Caco-2 (cell line): ENCODE measurements at regions not wholly inside any gene's neighbourhood (a gene's known extent, or its start where the extent isn't known, plus 50 kb on each side); places are given as distances from the start of the nearest gene placed in this dataset.

ENCODE experiments used
- BruUV-seq: library from RNA; stranded (reverse); fragments of 400-500 nt; replicated peaks from 2 replicates; lab custom pipeline; 2021; lab: Mats Ljungman, UMichigan
- CTCF ChIA-PET: fragments of 300-600 bp; sonication (Branson Sonifier 250); formaldehyde crosslinking; loops from one replicate; lab custom pipeline; 2022; ENCODE audit warnings: antibody characterized with exemption; lab: Charles Lee
- POLR2A ChIA-PET: fragments of 300-600 bp; sonication (Branson Sonifier 250); formaldehyde crosslinking; loops from one replicate; lab custom pipeline; 2022; ENCODE audit warnings: antibody characterized with exemption; lab: Charles Lee
- DNase-seq, 2 experiments: peaks; one replicate each; pipeline versions ENCODE4 v3.0.0 to v3.0.0-alpha.2; 2020 to 2022
- H3K27me3 ChIP-seq: replicated peaks from 2 replicates; pipeline ENCODE4 v1.6.0; 2011; ENCODE audit warnings: low read length; ENCODE audit not compliant: control insufficient read depth, insufficient read depth
- H3K36me3 ChIP-seq: 2 replicates; pipeline ENCODE4 v1.5.1; 2011; ENCODE audit warnings: low read length; ENCODE audit not compliant: control insufficient read depth, insufficient read depth
- H3K4me1 ChIP-seq: fragments of 250-450 bp; sonication (Bioruptor Pico); 2 replicates; pipeline ENCODE4 v1.5.1; 2020; ENCODE audit warnings: mild to moderate bottlenecking
- H3K4me3 ChIP-seq: 2 replicates; pipeline ENCODE4 v1.5.1; 2011; ENCODE audit warnings: low read depth, mild to moderate bottlenecking, control low read depth, low read length
- H3K9me3 ChIP-seq: fragments of 250-450 bp; sonication (Bioruptor Pico); 2 replicates; pipeline ENCODE4 v1.5.1; 2020; ENCODE audit warnings: mild to moderate bottlenecking, moderate library complexity
- H3K27ac Mint-ChIP-seq: one replicate; pipeline ENCODE4 v1.8.0; 2022; ENCODE audit warnings: mixed read lengths; ENCODE audit not compliant: unreplicated experiment
- H3K27me3 Mint-ChIP-seq: one replicate; pipeline ENCODE4 v1.8.0; 2022; ENCODE audit warnings: mixed read lengths; ENCODE audit not compliant: insufficient read depth, unreplicated experiment
- H3K36me3 Mint-ChIP-seq: one replicate; pipeline ENCODE4 v1.8.0; 2022; ENCODE audit warnings: mild to moderate bottlenecking, mixed read lengths; ENCODE audit not compliant: insufficient read depth, unreplicated experiment
- H3K4me1 Mint-ChIP-seq: one replicate; pipeline ENCODE4 v1.8.0; 2022; ENCODE audit warnings: low read depth, mixed read lengths; ENCODE audit not compliant: unreplicated experiment
- H3K4me3 Mint-ChIP-seq: one replicate; pipeline ENCODE4 v1.8.0; 2022; ENCODE audit warnings: mild to moderate bottlenecking, moderate library complexity, mixed read lengths; ENCODE audit not compliant: unreplicated experiment
- H3K9me3 Mint-ChIP-seq: one replicate; pipeline ENCODE4 v1.8.0; 2022; ENCODE audit warnings: mixed read lengths; ENCODE audit not compliant: unreplicated experiment
- intact Hi-C: fragments of 100-400 bp; cut with micrococcal nuclease; formaldehyde crosslinking; loops from one replicate; pipeline ENCODE4 v1.10.0; 2022; ENCODE audit not compliant: unreplicated experiment
- TF ChIP-seq, protein P1 (sequence below), 2 experiments: fragments of 200-600 bp in 1 of 2; IDR thresholded peaks; 1 replicate in 1 of 2; 2 replicates in 1 of 2; pipeline versions ENCODE4 v1.5.1 to v1.8.0; 2011 to 2022; ENCODE audit warnings: antibody characterized with exemption in 1 of 2, control low read depth in 1 of 2, inconsistent platforms in 1 of 2, low read depth in 1 of 2, low read length in 1 of 2, mild to moderate bottlenecking in 1 of 2, moderate library complexity in 1 of 2; ENCODE audit not compliant: insufficient read depth in 1 of 2, severe bottlenecking in 1 of 2, unreplicated experiment in 1 of 2

DNA sequence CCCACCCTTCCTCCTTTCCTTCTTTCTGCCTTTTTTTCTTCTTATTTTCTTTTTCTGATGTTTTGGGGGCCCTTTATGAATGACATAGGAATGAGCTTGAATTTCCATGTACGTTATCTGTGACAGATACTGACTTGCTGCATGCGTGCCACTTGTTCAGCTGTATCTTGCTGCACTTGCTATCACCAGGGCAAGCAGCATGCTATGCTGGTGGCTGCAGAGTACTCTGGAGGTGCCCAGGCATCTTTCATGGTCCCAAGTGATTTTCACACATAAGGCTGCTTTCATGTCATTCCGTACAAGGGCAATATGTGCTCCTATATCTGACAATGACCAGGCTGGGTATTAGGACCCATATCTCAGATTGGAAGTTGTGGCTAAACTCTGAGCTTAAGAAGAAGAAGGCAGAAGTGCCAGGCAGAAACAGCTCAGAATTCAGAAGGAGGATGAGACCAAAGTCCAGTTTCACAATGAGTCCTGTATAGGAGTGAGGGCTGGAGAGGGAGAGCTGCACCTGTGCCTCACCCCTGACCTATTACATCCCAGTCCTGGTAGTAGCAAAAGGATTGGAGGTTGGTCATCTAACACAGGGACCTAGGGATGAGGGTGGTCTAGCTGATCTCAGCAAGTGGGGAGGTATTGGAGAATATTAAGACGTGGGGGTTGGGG lies 299.0 kb upstream of the DDHD1 start:
- H3K27ac Mint-ChIP-seq, result peak overlapping the region; percentile 39
- POLR2A ChIA-PET, result interaction anchor here (0.9 kb wide), 1 partner anchor 11 kb away, joined by 3 read pairs; no protein-coding TSS in a partner anchor

DNA sequence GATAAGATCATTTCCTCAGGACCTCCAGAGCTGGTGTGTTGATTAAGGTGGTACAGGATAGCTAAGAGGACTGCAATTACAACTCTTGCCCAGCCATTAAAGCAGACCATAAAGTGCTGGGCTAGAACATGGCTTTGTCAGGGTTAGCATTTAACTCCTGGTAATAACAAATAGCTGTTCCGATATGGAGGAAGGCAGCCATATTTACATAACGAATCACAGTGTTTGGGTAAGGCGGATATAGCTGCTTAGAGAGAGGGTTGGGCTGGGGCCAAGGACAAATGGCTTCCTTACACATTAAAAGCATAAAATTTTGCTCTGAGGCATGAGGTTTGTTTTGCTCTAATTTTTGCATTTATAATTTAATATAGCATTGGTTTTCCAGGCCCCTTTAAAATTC lies 297.7 kb upstream of the DDHD1 start:
- no peak overlapping the region for H3K4me3 Mint-ChIP-seq
- peaks cover 26% of the 10 kb centered on the region for H3K4me1 ChIP-seq
- H3K9me3 ChIP-seq, result no peaks in the 10 kb centered on the region
- H3K9me3 Mint-ChIP-seq, result peaks cover 10% of the 10 kb centered on the region
- no peaks in the 10 kb centered on the region for H3K27me3 ChIP-seq
- H3K36me3 Mint-ChIP-seq, result peaks cover 4% of the 10 kb centered on the region
- no TSS peak for BruUV-seq
- no peaks in the 10 kb centered on the region for H3K27me3 Mint-ChIP-seq
- intact Hi-C loops, result no loop called here
- TF ChIP-seq, protein P1, sequence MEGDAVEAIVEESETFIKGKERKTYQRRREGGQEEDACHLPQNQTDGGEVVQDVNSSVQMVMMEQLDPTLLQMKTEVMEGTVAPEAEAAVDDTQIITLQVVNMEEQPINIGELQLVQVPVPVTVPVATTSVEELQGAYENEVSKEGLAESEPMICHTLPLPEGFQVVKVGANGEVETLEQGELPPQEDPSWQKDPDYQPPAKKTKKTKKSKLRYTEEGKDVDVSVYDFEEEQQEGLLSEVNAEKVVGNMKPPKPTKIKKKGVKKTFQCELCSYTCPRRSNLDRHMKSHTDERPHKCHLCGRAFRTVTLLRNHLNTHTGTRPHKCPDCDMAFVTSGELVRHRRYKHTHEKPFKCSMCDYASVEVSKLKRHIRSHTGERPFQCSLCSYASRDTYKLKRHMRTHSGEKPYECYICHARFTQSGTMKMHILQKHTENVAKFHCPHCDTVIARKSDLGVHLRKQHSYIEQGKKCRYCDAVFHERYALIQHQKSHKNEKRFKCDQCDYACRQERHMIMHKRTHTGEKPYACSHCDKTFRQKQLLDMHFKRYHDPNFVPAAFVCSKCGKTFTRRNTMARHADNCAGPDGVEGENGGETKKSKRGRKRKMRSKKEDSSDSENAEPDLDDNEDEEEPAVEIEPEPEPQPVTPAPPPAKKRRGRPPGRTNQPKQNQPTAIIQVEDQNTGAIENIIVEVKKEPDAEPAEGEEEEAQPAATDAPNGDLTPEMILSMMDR (IDR thresholded peaks at IDR 0.05; ENCODE audit: insufficient read depth in 1 of 2, low read depth in 1 of 2, low read length in 1 of 2, severe bottlenecking in 1 of 2, unreplicated experiment in 1 of 2), result no peak
- POLR2A ChIA-PET, result no interaction called here
- no peaks in the 10 kb centered on the region for H3K36me3 ChIP-seq
- DNase-seq, result no peak
- H3K27ac Mint-ChIP-seq, result peak overlapping the region; percentile 35
- CTCF ChIA-PET, result no interaction called here
- no peak overlapping the region for H3K4me3 ChIP-seq
- peaks cover 40% of the 10 kb centered on the region for H3K4me1 Mint-ChIP-seq

More for the DNA sequence above, 299.0 kb upstream of the DDHD1 start:
- peaks cover 17% of the 10 kb centered on the region for H3K9me3 Mint-ChIP-seq
- Histone ChIP-seq H3K36me3 (no peaks in the 10 kb centered on the region), H3K4me1 (peaks cover 31% of the 10 kb centered on the region), H3K4me3 (no peak overlapping the region), H3K9me3 (no peaks in the 10 kb centered on the region; the same call in 1 of the 2 replicates), H3K27me3 (no peaks in the 10 kb centered on the region)
- H3K4me3 Mint-ChIP-seq, result no peak overlapping the region
- H3K27me3 Mint-ChIP-seq, result no peaks in the 10 kb centered on the region
- no TSS peak for BruUV-seq
- peaks cover 40% of the 10 kb centered on the region for H3K4me1 Mint-ChIP-seq
- intact Hi-C loops, result no loop called here
- no peak for DNase-seq
- CTCF ChIA-PET, result no interaction called here
- TF ChIP-seq, protein P1 (IDR thresholded peaks at IDR 0.05; ENCODE audit: insufficient read depth in 1 of 2, low read depth in 1 of 2, low read length in 1 of 2, severe bottlenecking in 1 of 2, unreplicated experiment in 1 of 2), result no peak
- H3K36me3 Mint-ChIP-seq, result peaks cover 4% of the 10 kb centered on the region

DNA sequence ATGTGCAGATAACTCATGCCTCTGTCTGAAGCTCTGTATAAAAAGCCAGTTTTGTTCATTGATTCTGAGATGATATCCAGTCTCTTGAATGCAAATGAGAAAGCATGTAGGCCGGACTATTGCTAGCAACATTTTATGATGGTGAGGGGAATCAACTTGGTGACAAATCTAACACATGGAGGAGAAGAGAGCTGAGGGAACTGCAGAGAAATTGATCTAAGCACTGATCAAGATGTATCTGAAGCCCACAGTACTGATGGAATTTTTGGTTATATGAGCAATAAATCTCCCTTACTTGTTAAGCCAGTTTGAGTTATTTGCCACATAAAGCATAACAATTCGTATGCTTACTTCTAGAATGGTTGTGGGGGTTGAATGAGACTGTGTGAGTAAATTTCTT lies 295.6 kb upstream of the DDHD1 start:
- H3K36me3 ChIP-seq, result no peaks in the 10 kb centered on the region
- H3K27me3 Mint-ChIP-seq, result no peaks in the 10 kb centered on the region
- no peak for DNase-seq
- H3K9me3 ChIP-seq, result no peaks in the 10 kb centered on the region
- no peak overlapping the region for H3K4me3 Mint-ChIP-seq
- no peaks in the 10 kb centered on the region for H3K27me3 ChIP-seq
- no TSS peak for BruUV-seq
- TF ChIP-seq, protein P1 (IDR thresholded peaks at IDR 0.05; ENCODE audit: insufficient read depth in 1 of 2, low read depth in 1 of 2, low read length in 1 of 2, severe bottlenecking in 1 of 2, unreplicated experiment in 1 of 2), result no peak
- peaks cover 4% of the 10 kb centered on the region for H3K36me3 Mint-ChIP-seq
- POLR2A ChIA-PET, result no interaction called here
- H3K4me1 Mint-ChIP-seq, result peaks cover 50% of the 10 kb centered on the region
- no peak overlapping the region for H3K4me3 ChIP-seq
- H3K9me3 Mint-ChIP-seq, result peaks cover 22% of the 10 kb centered on the region
- intact Hi-C loops, result no loop called here
- CTCF ChIA-PET, result interaction anchor here (0.8 to 0.9 kb wide), 2 partner anchors 9 to 89 kb away, joined by 3 read pairs; no protein-coding TSS in a partner anchor
- peaks cover 38% of the 10 kb centered on the region for H3K4me1 ChIP-seq
- H3K27ac Mint-ChIP-seq, result no peak overlapping the region
